Activated CD8-positive, alpha-beta T cell treated with anti-CD3 and anti-CD28 coated beads, Interleukin-2, amount 10 ng/mL, durations not matched to agents 7 days and 5 days (primary cell): ENCODE measurements at regions not wholly inside any gene's neighbourhood (a gene's known extent, or its start where the extent isn't known, plus 50 kb on each side); places are given as distances from the start of the nearest gene placed in this dataset.

Experiments
- ATAC-seq: fragments of 150-1000 bp; cut with Tn5 transposase; one replicate; pipeline ENCODE4 v1.10.0; 2021; ENCODE audit warnings: moderate library complexity
- CTCF ChIA-PET: fragments of 350-600 bp; sonication (Branson Sonifier 250); formaldehyde crosslinking; loops from one replicate; lab custom pipeline; 2021; ENCODE audit warnings: antibody characterized with exemption; lab: Charles Lee
- POLR2A ChIA-PET: fragments of 350-600 bp; sonication (Branson Sonifier 250); formaldehyde crosslinking; loops from one replicate; lab custom pipeline; 2021; ENCODE audit warnings: antibody characterized with exemption; lab: Charles Lee
- DNase-seq: peaks from one replicate; pipeline ENCODE4 v3.0.0-alpha.2; 2020
- H3K27ac Mint-ChIP-seq: one replicate; pipeline ENCODE4 v1.8.0; 2021; ENCODE audit warnings: mild to moderate bottlenecking, mixed read lengths
- H3K27me3 Mint-ChIP-seq: one replicate; pipeline ENCODE4 v1.8.0; 2021; ENCODE audit warnings: low read depth, mixed read lengths
- H3K36me3 Mint-ChIP-seq: one replicate; pipeline ENCODE4 v1.8.0; 2021; ENCODE audit warnings: low read depth, mixed read lengths
- H3K4me1 Mint-ChIP-seq: one replicate; pipeline ENCODE4 v1.8.0; 2021; ENCODE audit warnings: low read depth, mixed read lengths
- H3K4me3 Mint-ChIP-seq: one replicate; pipeline ENCODE4 v1.8.0; 2021; ENCODE audit warnings: mild to moderate bottlenecking, mixed read lengths
- H3K9me3 Mint-ChIP-seq: one replicate; pipeline ENCODE4 v1.8.0; 2022; ENCODE audit warnings: mixed read lengths; ENCODE audit not compliant: insufficient read depth

- POLR2A ChIA-PET: no interaction called here
- no peak for ATAC-seq
- Mint-ChIP-seq H3K4me3 (no peak overlapping the region), H3K27ac (no peak overlapping the region), H3K4me1 (no peaks in the 10 kb centered on the region), H3K36me3 (no peaks in the 10 kb centered on the region), H3K27me3 (peaks cover 10% of the 10 kb centered on the region), H3K9me3 (no peaks in the 10 kb centered on the region)
- CTCF ChIA-PET: no interaction called here
- no peak for DNase-seq
These were observed 85.0 kb downstream of the RBM43 start for GRCh38 chr2:151176661-151177060.

- Mint-ChIP-seq H3K4me1 (no peaks in the 10 kb centered on the region), H3K4me3 (no peak overlapping the region), H3K27me3 (peaks cover 10% of the 10 kb centered on the region), H3K27ac (no peak overlapping the region), H3K9me3 (no peaks in the 10 kb centered on the region), H3K36me3 (no peaks in the 10 kb centered on the region)
- ATAC-seq (no peak), DNase-seq (no peak)
- CTCF ChIA-PET: no interaction called here
- POLR2A ChIA-PET: no interaction called here
These were observed 85.8 kb downstream of the RBM43 start for GRCh38 chr2:151175864-151176263.

- no peak overlapping the region for H3K27ac Mint-ChIP-seq
- ATAC-seq (no peak), DNase-seq (no peak)
- H3K27me3 Mint-ChIP-seq: peaks cover 10% of the 10 kb centered on the region
- no peaks in the 10 kb centered on the region for H3K4me1 Mint-ChIP-seq
- no peaks in the 10 kb centered on the region for H3K36me3 Mint-ChIP-seq
- POLR2A ChIA-PET: no interaction called here
- CTCF ChIA-PET: no interaction called here
- no peak overlapping the region for H3K4me3 Mint-ChIP-seq
- no peaks in the 10 kb centered on the region for H3K9me3 Mint-ChIP-seq
These were observed 87.5 kb downstream of the RBM43 start for GRCh38 chr2:151174127-151174526.

- DNase-seq (no peak), ATAC-seq (no peak)
- no peaks in the 10 kb centered on the region for H3K9me3 Mint-ChIP-seq
- ChIA-PET POLR2A (no interaction called here), CTCF (no interaction called here)
- H3K4me3 Mint-ChIP-seq: no peak overlapping the region
- H3K27me3 Mint-ChIP-seq: peaks cover 8% of the 10 kb centered on the region
- no peak overlapping the region for H3K27ac Mint-ChIP-seq
- no peaks in the 10 kb centered on the region for H3K4me1 Mint-ChIP-seq
- no peaks in the 10 kb centered on the region for H3K36me3 Mint-ChIP-seq
These were observed 90.5 kb downstream of the RBM43 start for GRCh38 chr2:151171186-151171585.

- Mint-ChIP-seq H3K27me3 (peaks cover 20% of the 10 kb centered on the region), H3K36me3 (no peaks in the 10 kb centered on the region), H3K9me3 (no peaks in the 10 kb centered on the region), H3K4me3 (no peak overlapping the region), H3K4me1 (no peaks in the 10 kb centered on the region), H3K27ac (no peak overlapping the region)
- DNase-seq (no peak), ATAC-seq (no peak)
- ChIA-PET CTCF (no interaction called here), POLR2A (no interaction called here)
These were observed 95.3 kb downstream of the RBM43 start for GRCh38 chr2:151166410-151166809.

- Mint-ChIP-seq H3K4me1 (no peaks in the 10 kb centered on the region), H3K27ac (no peak overlapping the region), H3K9me3 (no peaks in the 10 kb centered on the region), H3K27me3 (peaks cover 23% of the 10 kb centered on the region), H3K4me3 (no peak overlapping the region), H3K36me3 (no peaks in the 10 kb centered on the region)
- POLR2A ChIA-PET: no interaction called here
- CTCF ChIA-PET: interaction anchor here (0.7 kb wide), 1 partner anchor 74 kb away, joined by 3 read pairs; no protein-coding TSS in a partner anchor
- DNase-seq: no peak
- ATAC-seq: no peak
These were observed 96.5 kb downstream of the RBM43 start for GRCh38 chr2:151165105-151165684.

GRCh38 chr2:151161821-151162551 lies 99.7 kb downstream of the RBM43 start:
- Mint-ChIP-seq H3K4me3 (no peak overlapping the region), H3K9me3 (no peaks in the 10 kb centered on the region), H3K27me3 (peaks cover 27% of the 10 kb centered on the region), H3K36me3 (no peaks in the 10 kb centered on the region), H3K4me1 (no peaks in the 10 kb centered on the region), H3K27ac (no peak overlapping the region)
- ChIA-PET CTCF (no interaction called here), POLR2A (no interaction called here)
- ATAC-seq (no peak), DNase-seq (no peak)

- ChIA-PET CTCF (interaction anchor here (0.7 kb wide), 1 partner anchor 13 kb away, joined by 3 read pairs; no protein-coding TSS in a partner anchor), POLR2A (no interaction called here)
- Mint-ChIP-seq H3K27ac (no peak overlapping the region), H3K4me1 (no peaks in the 10 kb centered on the region), H3K27me3 (peaks cover 21% of the 10 kb centered on the region), H3K36me3 (no peaks in the 10 kb centered on the region), H3K4me3 (no peak overlapping the region), H3K9me3 (no peaks in the 10 kb centered on the region)
- DNase-seq (no peak), ATAC-seq (no peak)
These were observed 102.5 kb downstream of the RBM43 start for GRCh38 chr2:151159109-151159662.

GRCh38 chr2:151157000-151157735 lies 104.5 kb downstream of the RBM43 start:
- no peak overlapping the region for H3K27ac Mint-ChIP-seq
- CTCF ChIA-PET: no interaction called here
- DNase-seq (no peak), ATAC-seq (no peak)
- POLR2A ChIA-PET: no interaction called here
- H3K27me3 Mint-ChIP-seq: peaks cover 20% of the 10 kb centered on the region
- H3K9me3 Mint-ChIP-seq: no peaks in the 10 kb centered on the region
- no peaks in the 10 kb centered on the region for H3K4me1 Mint-ChIP-seq
- no peaks in the 10 kb centered on the region for H3K36me3 Mint-ChIP-seq
- H3K4me3 Mint-ChIP-seq: no peak overlapping the region

GRCh38 chr2:151156431-151156830 lies 105.2 kb downstream of the RBM43 start:
- Mint-ChIP-seq H3K4me1 (no peaks in the 10 kb centered on the region), H3K4me3 (no peak overlapping the region), H3K27me3 (peaks cover 17% of the 10 kb centered on the region), H3K9me3 (no peaks in the 10 kb centered on the region), H3K36me3 (no peaks in the 10 kb centered on the region), H3K27ac (no peak overlapping the region)
- ChIA-PET CTCF (no interaction called here), POLR2A (no interaction called here)
- ATAC-seq (no peak), DNase-seq (no peak)

- H3K4me3 Mint-ChIP-seq: no peak overlapping the region
- POLR2A ChIA-PET: no interaction called here
These were observed 108.1 kb downstream of the RBM43 start for GRCh38 chr2:151153601-151154000.

More at GRCh38 chr2:151153601-151154000, 108.1 kb downstream of the RBM43 start:
- H3K36me3 Mint-ChIP-seq: no peaks in the 10 kb centered on the region
- no peaks in the 10 kb centered on the region for H3K9me3 Mint-ChIP-seq
- no peak for DNase-seq
- no peak overlapping the region for H3K27ac Mint-ChIP-seq
- H3K27me3 Mint-ChIP-seq: peaks cover 21% of the 10 kb centered on the region
- no peak for ATAC-seq
- no peaks in the 10 kb centered on the region for H3K4me1 Mint-ChIP-seq
- CTCF ChIA-PET: no interaction called here
